WTC11 (cell line): ENCODE measurements at regions not wholly inside any gene's neighbourhood (a gene's known extent, or its start where the extent isn't known, plus 50 kb on each side); places are given as distances from the start of the nearest gene placed in this dataset.
"Not testable (repeated sequence)": the region's sequence is repeated elsewhere in the genome, so short reads cannot be mapped to it uniquely, and the experiment has no call there.

ENCODE experiments used
- CTCF ChIP-seq: fragments of 200-600 bp; IDR thresholded peaks from 2 replicates; pipeline ENCODE4 v1.8.0; 2022; ENCODE audit warnings: antibody characterized with exemption
- HMGA2 ChIP-seq: fragments of 250-450 bp; sonication (Bioruptor Pico); IDR thresholded peaks from 2 replicates; pipeline ENCODE4 v1.4.0; 2021; ENCODE audit warnings: mild to moderate bottlenecking, moderate library complexity
- JUN ChIP-seq: sonication (generic); formaldehyde crosslinking; IDR thresholded peaks from 2 replicates; pipeline ENCODE4 v1.8.0; 2023; ENCODE audit warnings: mild to moderate bottlenecking, missing genetic modification reagents
- PRDM15 ChIP-seq: sonication (generic); formaldehyde crosslinking; IDR thresholded peaks from 2 replicates; pipeline ENCODE4 v1.8.0; 2022; ENCODE audit warnings: missing genetic modification reagents
- SMAD4 ChIP-seq: sonication (generic); formaldehyde crosslinking; IDR thresholded peaks from 2 replicates; pipeline ENCODE4 v1.8.0; 2022; ENCODE audit warnings: mild to moderate bottlenecking, missing genetic modification reagents
- TEAD4 ChIP-seq: sonication (generic); formaldehyde crosslinking; IDR thresholded peaks from 2 replicates; pipeline ENCODE4 v1.8.0; 2022; ENCODE audit warnings: mild to moderate bottlenecking, missing genetic modification reagents
- ZNF281 ChIP-seq: sonication (generic); formaldehyde crosslinking; IDR thresholded peaks from 2 replicates; pipeline ENCODE4 v1.8.0; 2023; ENCODE audit warnings: mild to moderate bottlenecking, missing genetic modification reagents
- ZNF416 ChIP-seq: fragments of 250-450 bp; sonication (Bioruptor Pico); IDR thresholded peaks from 2 replicates; pipeline ENCODE4 v1.9.0; 2021; ENCODE audit warnings: mild to moderate bottlenecking, inconsistent platforms

GRCh38 chr14:87607056-87607455 lies 385.9 kb downstream of the GALC start:
- not testable (repeated sequence) for TF ChIP-seq CTCF; PRDM15 (CRISPR knock-in tag); TEAD4 (CRISPR knock-in tag); JUN (CRISPR knock-in tag); SMAD4; HMGA2 (CRISPR knock-in tag); ZNF416; ZNF281 (CRISPR knock-in tag)
